KMS-11 (cell line): ENCODE measurements at regions not wholly inside any gene's neighbourhood (a gene's known extent, or its start where the extent isn't known, plus 50 kb on each side); places are given as distances from the start of the nearest gene placed in this dataset.

Source experiments
- H2AFZ ChIP-seq: fragments of 200-600 bp; sonication (generic); 2 replicates; pipeline ENCODE4 v1.6.1; 2016; ENCODE audit warnings: antibody characterized with exemption, mixed run types, low read depth
- H3K27ac ChIP-seq: fragments of 200-600 bp; sonication (generic); 2 replicates; pipeline ENCODE4 v1.6.1; 2016; ENCODE audit warnings: mild to moderate bottlenecking, mixed run types
- H3K27me3 ChIP-seq: fragments of 200-600 bp; sonication (generic); 2 replicates; pipeline ENCODE4 v1.6.1; 2017; ENCODE audit warnings: mild to moderate bottlenecking, low read depth, mixed run types, moderate library complexity; ENCODE audit not compliant: insufficient read depth
- H3K36me3 ChIP-seq: fragments of 200-600 bp; sonication (generic); 2 replicates; pipeline ENCODE4 v1.6.1; 2017; ENCODE audit warnings: mild to moderate bottlenecking, mixed run types; ENCODE audit not compliant: insufficient read depth
- H3K4me1 ChIP-seq: fragments of 200-600 bp; sonication (generic); 2 replicates; pipeline ENCODE4 v1.6.1; 2016; ENCODE audit warnings: mild to moderate bottlenecking, low read depth, mixed run types; ENCODE audit not compliant: poor library complexity, severe bottlenecking
- H3K4me2 ChIP-seq: fragments of 200-600 bp; sonication (generic); 2 replicates; pipeline ENCODE4 v1.7.0; 2016; ENCODE audit warnings: mild to moderate bottlenecking, mixed run types
- H3K4me3 ChIP-seq: fragments of 200-600 bp; sonication (generic); IDR thresholded peaks from 2 replicates; pipeline ENCODE4 v1.6.1; 2017; ENCODE audit warnings: low read depth, low read length, mixed read lengths; ENCODE audit not compliant: insufficient read depth
- H3K79me2 ChIP-seq: fragments of 200-600 bp; sonication (generic); 2 replicates; pipeline ENCODE4 v1.6.1; 2016; ENCODE audit warnings: low read depth, mixed run types; ENCODE audit not compliant: insufficient read depth
- H3K9ac ChIP-seq: fragments of 200-600 bp; sonication (generic); 2 replicates; pipeline ENCODE4 v1.6.1; 2016; ENCODE audit warnings: mild to moderate bottlenecking, mixed run types
- H4K20me1 ChIP-seq: fragments of 200-600 bp; sonication (generic); 2 replicates; pipeline ENCODE4 v1.6.1; 2016; ENCODE audit warnings: mild to moderate bottlenecking, mixed run types; ENCODE audit not compliant: insufficient read depth
- TF ChIP-seq, protein P1 (sequence below): fragments of 200-600 bp; sonication (generic); conservative IDR thresholded peaks from 2 replicates; pipeline ENCODE4 v1.6.1; 2017; ENCODE audit warnings: low read depth, mild to moderate bottlenecking, antibody characterized with exemption, low read length, moderate library complexity, mixed read lengths

DNA sequence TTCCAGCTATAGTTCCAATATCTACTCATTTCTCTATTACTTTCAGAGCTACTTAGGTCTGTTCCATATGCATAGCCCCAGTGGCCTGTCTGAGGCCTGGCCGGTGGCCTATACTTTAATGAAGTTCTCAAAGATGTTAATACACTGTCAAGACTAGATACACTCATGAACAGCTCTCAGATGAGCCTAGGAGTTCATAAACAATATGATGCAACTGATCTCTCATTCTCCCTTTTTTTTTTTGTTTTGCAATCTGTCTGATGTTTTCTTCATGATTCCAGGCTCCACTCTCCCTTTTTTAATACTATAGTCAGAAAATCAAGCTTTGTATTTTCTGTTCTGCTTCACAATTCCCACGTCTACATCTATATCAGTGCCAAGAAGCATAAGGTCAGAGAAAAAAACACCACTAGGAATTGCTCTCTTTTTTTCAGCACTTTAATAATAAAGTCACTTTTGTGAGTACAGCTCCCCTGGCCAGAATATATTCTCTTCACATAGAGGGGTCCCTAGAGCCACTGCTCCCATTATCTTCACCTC, 321.0 kb downstream of the C7orf25 start:
- H4K20me1 ChIP-seq = no peaks in the 10 kb centered on the region
- no peaks in the 10 kb centered on the region for H3K4me1 ChIP-seq
- H2AFZ ChIP-seq = no peak overlapping the region
- TF ChIP-seq, protein P1, sequence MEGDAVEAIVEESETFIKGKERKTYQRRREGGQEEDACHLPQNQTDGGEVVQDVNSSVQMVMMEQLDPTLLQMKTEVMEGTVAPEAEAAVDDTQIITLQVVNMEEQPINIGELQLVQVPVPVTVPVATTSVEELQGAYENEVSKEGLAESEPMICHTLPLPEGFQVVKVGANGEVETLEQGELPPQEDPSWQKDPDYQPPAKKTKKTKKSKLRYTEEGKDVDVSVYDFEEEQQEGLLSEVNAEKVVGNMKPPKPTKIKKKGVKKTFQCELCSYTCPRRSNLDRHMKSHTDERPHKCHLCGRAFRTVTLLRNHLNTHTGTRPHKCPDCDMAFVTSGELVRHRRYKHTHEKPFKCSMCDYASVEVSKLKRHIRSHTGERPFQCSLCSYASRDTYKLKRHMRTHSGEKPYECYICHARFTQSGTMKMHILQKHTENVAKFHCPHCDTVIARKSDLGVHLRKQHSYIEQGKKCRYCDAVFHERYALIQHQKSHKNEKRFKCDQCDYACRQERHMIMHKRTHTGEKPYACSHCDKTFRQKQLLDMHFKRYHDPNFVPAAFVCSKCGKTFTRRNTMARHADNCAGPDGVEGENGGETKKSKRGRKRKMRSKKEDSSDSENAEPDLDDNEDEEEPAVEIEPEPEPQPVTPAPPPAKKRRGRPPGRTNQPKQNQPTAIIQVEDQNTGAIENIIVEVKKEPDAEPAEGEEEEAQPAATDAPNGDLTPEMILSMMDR = no peak
- no peaks in the 10 kb centered on the region for H3K79me2 ChIP-seq
- H3K27ac ChIP-seq = no peak overlapping the region
- H3K9ac ChIP-seq = no peak overlapping the region
- no peak overlapping the region for H3K4me3 ChIP-seq
- H3K4me2 ChIP-seq = no peak overlapping the region
- no peaks in the 10 kb centered on the region for H3K36me3 ChIP-seq
- no peaks in the 10 kb centered on the region for H3K27me3 ChIP-seq

DNA sequence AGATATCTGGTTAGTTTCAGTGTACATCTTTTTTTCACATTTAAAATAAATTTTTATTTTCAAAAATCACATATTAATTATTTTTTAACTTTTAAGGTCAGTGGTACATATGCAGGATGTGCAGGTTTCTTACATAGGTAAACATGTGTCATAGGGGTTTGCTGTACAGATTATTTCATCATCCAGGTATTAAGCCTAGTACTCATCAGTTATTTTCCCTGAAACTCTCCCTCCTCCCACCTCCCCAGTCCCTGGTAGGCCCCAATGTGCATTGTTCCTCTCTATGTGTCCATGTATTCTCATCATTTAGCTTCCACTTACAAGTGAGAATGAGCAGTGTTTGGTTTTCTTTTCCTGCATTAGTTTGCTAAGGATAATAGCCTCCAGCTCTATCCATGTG, 323.0 kb downstream of the C7orf25 start:
- TF ChIP-seq, protein P1 = no peak
- Histone ChIP-seq H3K27ac (no peak overlapping the region), H3K36me3 (no peaks in the 10 kb centered on the region), H3K9ac (no peak overlapping the region), H3K79me2 (no peaks in the 10 kb centered on the region), H3K27me3 (no peaks in the 10 kb centered on the region), H3K4me1 (no peaks in the 10 kb centered on the region), H2AFZ (no peak overlapping the region), H3K4me3 (no peak overlapping the region), H4K20me1 (no peaks in the 10 kb centered on the region), H3K4me2 (no peak overlapping the region)

DNA sequence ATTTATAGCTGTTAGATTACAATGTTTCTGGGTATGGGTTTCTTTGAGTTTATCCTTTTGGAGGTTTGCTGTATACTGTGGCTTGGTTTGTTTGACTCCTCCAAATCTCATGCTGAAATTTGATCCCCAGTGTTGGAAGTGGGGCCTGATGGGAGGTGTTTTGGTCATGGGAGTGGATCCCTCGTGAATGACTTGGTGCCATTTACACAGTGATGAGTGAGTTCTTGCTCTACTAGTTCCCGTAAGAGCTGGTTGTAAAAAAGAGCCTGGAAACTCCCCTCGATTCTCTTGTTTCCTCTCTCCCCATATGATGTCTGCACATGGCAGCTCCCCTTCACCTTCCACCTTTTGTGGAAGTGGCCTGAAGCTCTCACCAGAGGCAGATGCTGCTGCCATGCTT, 324.1 kb downstream of the C7orf25 start:
- Histone ChIP-seq H3K4me3 (no peak overlapping the region), H4K20me1 (no peaks in the 10 kb centered on the region), H3K9ac (no peak overlapping the region), H3K4me2 (no peak overlapping the region), H3K79me2 (no peaks in the 10 kb centered on the region), H3K4me1 (no peaks in the 10 kb centered on the region), H3K27ac (no peak overlapping the region), H2AFZ (no peak overlapping the region), H3K27me3 (no peaks in the 10 kb centered on the region), H3K36me3 (no peaks in the 10 kb centered on the region)
- TF ChIP-seq, protein P1 = no peak

DNA sequence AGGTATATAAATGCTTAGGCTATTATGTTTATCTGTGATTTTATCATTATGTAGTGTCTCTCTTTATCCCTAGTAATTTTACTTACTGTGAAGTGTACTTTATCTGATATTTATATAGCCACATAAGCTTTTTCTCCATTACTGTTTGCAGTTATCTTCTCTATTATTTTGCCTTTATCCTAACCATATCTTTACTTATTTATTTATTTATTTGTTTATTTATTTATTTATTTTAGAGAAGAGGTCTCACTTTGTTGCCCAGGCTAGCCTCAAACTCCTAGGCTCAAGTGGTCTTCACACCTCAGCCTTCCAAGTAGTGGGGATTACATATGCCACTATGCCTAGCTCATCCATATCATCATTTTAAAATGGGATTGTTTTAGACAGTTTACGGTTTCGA, 331.8 kb downstream of the C7orf25 start:
- Histone ChIP-seq H2AFZ (no peak overlapping the region), H3K4me1 (no peaks in the 10 kb centered on the region), H4K20me1 (no peaks in the 10 kb centered on the region), H3K4me3 (no peak overlapping the region), H3K9ac (no peak overlapping the region), H3K4me2 (no peak overlapping the region), H3K36me3 (no peaks in the 10 kb centered on the region), H3K27me3 (no peaks in the 10 kb centered on the region), H3K27ac (no peak overlapping the region), H3K79me2 (no peaks in the 10 kb centered on the region)
- TF ChIP-seq, protein P1 = no peak

DNA sequence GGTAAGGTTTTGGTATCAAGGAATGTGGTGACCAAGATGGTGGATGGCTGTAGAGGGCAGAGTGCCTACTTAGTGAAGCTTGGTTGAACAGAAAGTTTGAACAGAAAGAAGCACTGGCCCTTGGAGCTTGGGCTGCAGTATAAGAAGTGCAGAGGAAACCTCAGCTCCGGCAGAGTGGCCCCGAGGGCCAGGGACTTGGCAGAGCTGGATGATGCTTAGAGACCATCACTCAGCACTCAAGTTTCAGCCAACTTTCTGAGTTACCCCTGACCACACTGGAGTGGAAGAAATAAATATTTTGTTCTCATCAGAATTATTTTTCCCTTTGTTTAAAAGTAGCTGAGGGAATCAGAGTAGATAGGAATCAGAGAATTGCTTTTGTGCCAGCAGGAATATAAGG, 336.7 kb downstream of the C7orf25 start:
- H2AFZ ChIP-seq = no peak overlapping the region
- no peaks in the 10 kb centered on the region for H3K79me2 ChIP-seq
- H3K27ac ChIP-seq = no peak overlapping the region
- no peaks in the 10 kb centered on the region for H4K20me1 ChIP-seq
- no peak overlapping the region for H3K9ac ChIP-seq
- no peaks in the 10 kb centered on the region for H3K36me3 ChIP-seq
- no peak overlapping the region for H3K4me3 ChIP-seq
- no peaks in the 10 kb centered on the region for H3K27me3 ChIP-seq
- no peaks in the 10 kb centered on the region for H3K4me1 ChIP-seq
- TF ChIP-seq, protein P1 = no peak
- H3K4me2 ChIP-seq = no peak overlapping the region
